ENCODE measurements at regions not wholly inside any gene's neighbourhood (a gene's known extent, or its start where the extent isn't known, plus 50 kb on each side); places are given as distances from the start of the nearest gene placed in this dataset.

DNA sequence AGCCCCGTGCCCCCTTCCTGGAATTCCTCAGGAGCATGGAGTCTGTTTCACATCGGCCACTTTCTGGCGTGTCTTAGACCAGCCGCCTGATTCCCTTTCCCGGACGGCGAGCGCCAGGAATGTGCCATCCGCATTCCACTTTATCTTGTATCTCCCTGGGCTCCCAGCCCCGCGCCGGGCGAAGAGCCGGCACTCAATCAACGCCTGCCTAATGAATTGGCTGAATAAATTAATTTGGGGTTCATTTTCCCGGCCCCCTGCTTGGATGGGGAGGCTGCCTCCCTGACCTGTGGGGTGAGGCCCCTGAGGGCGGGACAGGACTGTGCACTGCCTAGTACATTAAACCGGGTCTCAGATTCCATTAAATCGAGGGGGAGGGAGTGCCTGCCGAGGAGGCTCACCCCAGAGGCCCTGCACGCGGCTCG is 282.3 kb upstream of the TNRC6C start:
- H3K4me1 ChIP-seq (ENCODE audit: low read length), result no peaks in the 10 kb centered on the region
- H3K4me3 ChIP-seq (ENCODE audit: low read length), result no peak overlapping the region
- H3K9me3 ChIP-seq (ENCODE audit: insufficient read depth, low read length), result no peaks in the 10 kb centered on the region
- H4K20me1 ChIP-seq (ENCODE audit: insufficient read depth, low read length), result no peaks in the 10 kb centered on the region
- H2AFZ ChIP-seq (ENCODE audit: low read depth, low read length), result no peak overlapping the region
- no peak overlapping the region for H3K9ac ChIP-seq (ENCODE audit: low read length)
- TF ChIP-seq CTCF (IDR thresholded peaks at IDR 0.05; ENCODE audit: low read depth, low read length) (no peak), EZH2phosphoT487 (IDR thresholded peaks at IDR 0.05; ENCODE audit: low read depth) (no peak)
- no peak overlapping the region for H3K4me2 ChIP-seq (ENCODE audit: low read length)
- no peaks in the 10 kb centered on the region for H3K79me2 ChIP-seq (ENCODE audit: low read length)
- H3K27ac ChIP-seq (ENCODE audit: low read length), result no peak overlapping the region
- no peaks in the 10 kb centered on the region for H3K36me3 ChIP-seq (replicated peaks; ENCODE audit: low read depth, low read length)
- peaks cover 7% of the 10 kb centered on the region for H3K27me3 ChIP-seq (ENCODE audit: low read depth, low read length)

DNA sequence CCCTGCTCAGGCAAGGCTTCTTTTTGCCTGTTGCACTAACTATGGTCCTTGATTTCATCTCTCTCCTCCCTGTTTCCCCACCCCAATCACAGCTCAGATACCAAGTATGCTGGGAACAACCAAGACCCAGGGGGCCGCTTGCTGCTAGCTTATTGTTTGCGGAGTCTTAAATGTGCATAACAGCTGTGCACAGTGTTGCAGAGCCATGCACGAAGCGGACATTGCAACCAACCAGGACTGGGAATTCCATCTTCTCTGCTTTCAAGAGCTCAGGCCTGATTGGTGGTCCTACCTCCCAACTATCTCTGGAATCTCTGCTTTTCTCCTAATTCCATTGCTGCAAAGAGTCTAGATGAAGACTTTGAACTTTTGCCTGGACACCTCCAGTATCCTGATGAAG is 281.3 kb upstream of the TNRC6C start:
- no peak overlapping the region for H3K27ac ChIP-seq (ENCODE audit: low read length)
- H3K9ac ChIP-seq (ENCODE audit: low read length), result no peak overlapping the region
- no peaks in the 10 kb centered on the region for H3K79me2 ChIP-seq (ENCODE audit: low read length)
- TF ChIP-seq EZH2phosphoT487 (IDR thresholded peaks at IDR 0.05; ENCODE audit: low read depth), result no peak
- no peak for TF ChIP-seq CTCF (IDR thresholded peaks at IDR 0.05; ENCODE audit: low read depth, low read length)
- no peak overlapping the region for H2AFZ ChIP-seq (ENCODE audit: low read depth, low read length)
- no peaks in the 10 kb centered on the region for H3K36me3 ChIP-seq (replicated peaks; ENCODE audit: low read depth, low read length)
- peaks cover 3% of the 10 kb centered on the region; the same call in 1 of the 2 replicates for H3K27me3 ChIP-seq (ENCODE audit: low read depth, low read length)
- no peak overlapping the region for H3K4me2 ChIP-seq (ENCODE audit: low read length)
- no peaks in the 10 kb centered on the region for H4K20me1 ChIP-seq (ENCODE audit: insufficient read depth, low read length)
- H3K4me1 ChIP-seq (ENCODE audit: low read length), result no peaks in the 10 kb centered on the region
- H3K9me3 ChIP-seq (ENCODE audit: insufficient read depth, low read length), result no peaks in the 10 kb centered on the region
- H3K4me3 ChIP-seq (ENCODE audit: low read length), result no peak overlapping the region

GRCh38 chr17:77677630-77678029 is 280.9 kb upstream of the TNRC6C start:
- no peaks in the 10 kb centered on the region for H3K9me3 ChIP-seq (ENCODE audit: insufficient read depth, low read length)
- no peaks in the 10 kb centered on the region for H3K36me3 ChIP-seq (replicated peaks; ENCODE audit: low read depth, low read length)
- peaks cover 3% of the 10 kb centered on the region; the same call in 1 of the 2 replicates for H3K27me3 ChIP-seq (ENCODE audit: low read depth, low read length)
- H3K4me3 ChIP-seq (ENCODE audit: low read length), result no peak overlapping the region
- no peak overlapping the region for H3K9ac ChIP-seq (ENCODE audit: low read length)
- H3K27ac ChIP-seq (ENCODE audit: low read length), result no peak overlapping the region
- H3K4me2 ChIP-seq (ENCODE audit: low read length), result no peak overlapping the region
- no peak overlapping the region for H2AFZ ChIP-seq (ENCODE audit: low read depth, low read length)
- no peaks in the 10 kb centered on the region for H3K4me1 ChIP-seq (ENCODE audit: low read length)
- H3K79me2 ChIP-seq (ENCODE audit: low read length), result no peaks in the 10 kb centered on the region
- H4K20me1 ChIP-seq (ENCODE audit: insufficient read depth, low read length), result no peaks in the 10 kb centered on the region
- no peak for TF ChIP-seq EZH2phosphoT487 (IDR thresholded peaks at IDR 0.05; ENCODE audit: low read depth)
- TF ChIP-seq CTCF (IDR thresholded peaks at IDR 0.05; ENCODE audit: low read depth, low read length), result no peak

DNA sequence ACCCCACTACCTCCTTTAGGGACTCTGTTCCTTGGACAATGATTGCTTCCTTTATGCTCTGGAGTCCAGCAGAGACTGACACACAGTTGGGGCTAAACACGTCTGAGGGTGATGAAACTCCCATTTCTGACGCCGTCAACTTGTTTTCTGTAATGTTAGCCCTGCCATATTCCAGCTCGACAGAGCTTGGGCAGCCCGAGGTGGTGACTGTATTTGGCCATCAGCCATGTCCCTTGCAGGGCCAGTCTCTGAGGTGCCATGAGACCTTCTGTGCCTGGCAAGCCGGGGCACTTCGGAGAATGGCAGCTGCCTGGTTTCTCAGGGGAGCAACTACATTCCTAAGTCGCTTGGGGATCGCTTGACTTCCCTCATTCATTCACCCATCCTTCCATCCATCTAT is 278.9 kb upstream of the TNRC6C start:
- H3K9me3 ChIP-seq (ENCODE audit: insufficient read depth, low read length), result no peaks in the 10 kb centered on the region
- TF ChIP-seq EZH2phosphoT487 (IDR thresholded peaks at IDR 0.05; ENCODE audit: low read depth) (no peak), CTCF (IDR thresholded peaks at IDR 0.05; ENCODE audit: low read depth, low read length) (no peak)
- no peaks in the 10 kb centered on the region for H4K20me1 ChIP-seq (ENCODE audit: insufficient read depth, low read length)
- no peak overlapping the region for H3K4me2 ChIP-seq (ENCODE audit: low read length)
- no peak overlapping the region for H3K4me3 ChIP-seq (ENCODE audit: low read length)
- H3K36me3 ChIP-seq (replicated peaks; ENCODE audit: low read depth, low read length), result no peaks in the 10 kb centered on the region
- peaks cover 2% of the 10 kb centered on the region; the same call in 1 of the 2 replicates for H3K27me3 ChIP-seq (ENCODE audit: low read depth, low read length)
- no peak overlapping the region for H3K9ac ChIP-seq (ENCODE audit: low read length)
- no peaks in the 10 kb centered on the region for H3K79me2 ChIP-seq (ENCODE audit: low read length)
- no peak overlapping the region for H3K27ac ChIP-seq (ENCODE audit: low read length)
- H2AFZ ChIP-seq (ENCODE audit: low read depth, low read length), result no peak overlapping the region
- H3K4me1 ChIP-seq (ENCODE audit: low read length), result no peaks in the 10 kb centered on the region

Data from OCI-LY3 (cell line).